ENCODE measurements at regions not wholly inside any gene's neighbourhood (a gene's known extent, or its start where the extent isn't known, plus 50 kb on each side); places are given as distances from the start of the nearest gene placed in this dataset.

GRCh38 chr2:220503431-220503830 lies 876.0 kb downstream of the SLC4A3 start:
- DNase-seq (ENCODE audit: low read depth in 4 of 4, low spot score in 3 of 4): no peak

DNA sequence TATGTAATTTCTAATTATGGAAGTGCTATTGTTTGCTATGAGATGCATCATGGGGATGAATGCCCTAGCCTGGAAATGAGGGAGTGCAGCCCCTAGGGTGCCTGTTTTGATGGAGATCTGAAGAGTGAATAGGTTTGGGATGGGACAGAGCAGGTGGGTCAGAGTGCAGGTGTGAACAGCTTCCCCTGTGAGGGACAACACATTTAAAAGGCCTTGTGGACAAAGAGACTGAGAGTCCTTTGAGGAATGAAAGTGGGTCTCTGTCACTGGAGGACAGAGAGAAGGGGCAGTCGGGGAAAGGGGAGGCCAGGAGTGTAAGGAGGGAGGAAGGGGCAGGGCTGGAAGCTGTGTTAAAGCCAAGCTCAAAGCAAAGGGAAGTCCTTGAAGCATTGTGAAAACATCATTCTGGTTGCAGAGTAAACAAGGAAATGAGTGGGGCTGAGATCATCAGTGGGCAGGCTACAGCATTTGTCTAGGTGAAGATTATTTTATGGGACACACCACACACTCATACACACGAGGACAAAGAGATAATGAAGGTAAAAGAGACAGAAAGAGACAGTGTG lies 877.6 kb downstream of the SLC4A3 start:
- no peak for DNase-seq (ENCODE audit: low read depth in 4 of 4, low spot score in 3 of 4)

GRCh38 chr2:220506466-220506865 lies 879.0 kb downstream of the SLC4A3 start:
- DNase-seq (ENCODE audit: low read depth in 4 of 4, low spot score in 3 of 4): no peak

DNA sequence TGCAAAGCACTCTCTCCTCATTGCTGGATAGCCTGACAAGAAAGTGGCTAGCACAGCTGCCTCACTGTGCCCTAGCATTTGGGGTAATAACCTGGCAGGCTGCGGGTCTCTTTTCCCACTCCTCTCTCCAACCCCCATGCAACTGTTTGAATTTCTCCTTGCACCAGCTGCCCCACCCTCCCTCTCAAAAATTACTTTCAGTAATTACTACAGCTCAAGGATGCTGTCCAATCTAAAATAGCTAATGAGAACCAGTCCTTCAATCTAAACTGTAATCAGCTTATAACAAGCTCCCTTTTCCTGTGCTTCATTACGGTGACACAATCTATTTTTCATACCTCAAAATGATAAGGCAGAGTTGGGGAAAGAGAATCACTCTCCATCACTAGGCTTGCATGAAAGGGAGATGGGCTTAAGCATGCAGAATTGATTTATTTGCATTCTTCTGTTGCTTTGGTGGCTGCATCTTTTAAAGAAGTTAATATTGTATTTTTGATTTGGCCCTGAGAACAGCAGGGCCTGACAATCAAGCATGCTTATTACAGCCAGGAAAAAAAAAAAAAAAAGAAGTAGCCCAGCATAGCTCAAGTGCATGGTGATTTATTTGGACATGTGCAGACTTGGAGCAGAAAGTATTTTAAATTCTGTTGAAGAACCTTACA lies 881.8 kb downstream of the SLC4A3 start:
- no peak for DNase-seq (ENCODE audit: low read depth in 4 of 4, low spot score in 3 of 4)

- no peak for DNase-seq (ENCODE audit: low read depth in 4 of 4, low spot score in 3 of 4)
Observed at GRCh38 chr2:220509966-220510365, 882.5 kb downstream of the SLC4A3 start.

GRCh38 chr2:220510668-220511067 lies 883.2 kb downstream of the SLC4A3 start:
- DNase-seq (ENCODE audit: low read depth in 4 of 4, low spot score in 3 of 4): no peak

- no peak for DNase-seq (ENCODE audit: low read depth in 4 of 4, low spot score in 3 of 4)
Observed at GRCh38 chr2:220512419-220512818, 885.0 kb downstream of the SLC4A3 start.

- DNase-seq (ENCODE audit: low read depth in 4 of 4, low spot score in 3 of 4): no peak
Observed at GRCh38 chr2:220513573-220514288, 886.3 kb downstream of the SLC4A3 start.

- DNase-seq (ENCODE audit: low read depth in 4 of 4, low spot score in 3 of 4): no peak
Observed at GRCh38 chr2:220521551-220521950, 894.1 kb downstream of the SLC4A3 start.

- DNase-seq (ENCODE audit: low read depth in 4 of 4, low spot score in 3 of 4): no peak
Observed at GRCh38 chr2:220528180-220528675, 900.8 kb downstream of the SLC4A3 start.

- DNase-seq (ENCODE audit: low read depth in 4 of 4, low spot score in 3 of 4): no peak
Observed at GRCh38 chr2:220531216-220531615, 903.8 kb downstream of the SLC4A3 start.

GRCh38 chr2:220533485-220533884 lies 906.1 kb downstream of the SLC4A3 start:
- DNase-seq (ENCODE audit: low read depth in 4 of 4, low spot score in 3 of 4): no peak

DNA sequence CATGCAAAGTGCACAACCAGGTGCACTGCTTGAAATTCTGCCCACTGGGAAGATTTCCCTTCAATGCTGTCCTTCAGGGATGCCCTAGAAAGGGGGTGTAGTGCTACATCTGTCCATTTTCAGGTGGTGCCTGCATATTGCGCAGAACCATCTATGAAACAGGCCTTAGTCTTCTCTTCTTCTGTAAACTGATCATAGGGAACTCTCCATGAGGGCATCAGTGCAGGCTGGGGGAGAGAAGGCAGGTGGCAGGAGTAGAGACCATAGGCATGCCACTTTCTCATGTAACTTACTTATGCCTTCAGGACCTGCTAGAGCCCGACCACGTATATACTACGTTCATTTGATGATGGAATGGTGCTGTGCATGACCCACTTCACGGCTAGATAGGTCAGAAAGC lies 912.1 kb downstream of the SLC4A3 start:
- DNase-seq (ENCODE audit: low read depth in 4 of 4, low spot score in 3 of 4): no peak

- no peak for DNase-seq (ENCODE audit: low read depth in 4 of 4, low spot score in 3 of 4)
Observed at GRCh38 chr2:220544049-220544448, 916.6 kb downstream of the SLC4A3 start.

DNA sequence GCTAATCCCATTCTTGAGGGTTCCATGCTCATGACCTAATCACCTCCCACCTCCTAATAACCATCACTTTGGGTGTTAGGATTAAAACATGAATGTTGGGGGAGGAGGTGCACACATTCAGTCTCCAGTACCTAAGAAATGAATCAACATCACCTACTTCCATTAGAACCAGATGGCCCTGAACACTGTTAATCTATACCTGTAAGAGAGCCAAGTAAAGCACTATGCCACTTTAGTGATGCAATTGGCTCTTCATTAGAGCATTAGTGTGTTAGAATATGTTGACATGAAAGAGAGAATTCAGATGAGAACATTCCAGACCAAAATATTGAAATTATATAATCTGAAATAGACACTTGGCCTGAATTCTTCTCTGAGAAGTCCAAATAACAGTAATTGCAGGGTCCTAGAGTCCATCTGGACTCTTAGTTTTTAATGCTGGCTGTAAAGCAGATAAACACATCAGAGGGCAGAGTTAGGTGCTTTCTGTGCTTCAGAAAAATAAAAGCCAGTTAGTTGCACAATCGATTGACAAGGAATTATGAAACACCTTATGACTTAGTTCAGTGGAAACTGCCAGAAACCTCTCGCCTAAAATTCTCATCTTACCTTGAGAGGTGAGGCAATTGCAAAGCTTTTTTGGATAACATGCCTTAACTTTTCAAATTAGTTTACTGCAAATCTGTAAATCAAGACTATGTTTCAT lies 923.7 kb downstream of the SLC4A3 start:
- no peak for DNase-seq (ENCODE audit: low read depth in 4 of 4, low spot score in 3 of 4)

DNA sequence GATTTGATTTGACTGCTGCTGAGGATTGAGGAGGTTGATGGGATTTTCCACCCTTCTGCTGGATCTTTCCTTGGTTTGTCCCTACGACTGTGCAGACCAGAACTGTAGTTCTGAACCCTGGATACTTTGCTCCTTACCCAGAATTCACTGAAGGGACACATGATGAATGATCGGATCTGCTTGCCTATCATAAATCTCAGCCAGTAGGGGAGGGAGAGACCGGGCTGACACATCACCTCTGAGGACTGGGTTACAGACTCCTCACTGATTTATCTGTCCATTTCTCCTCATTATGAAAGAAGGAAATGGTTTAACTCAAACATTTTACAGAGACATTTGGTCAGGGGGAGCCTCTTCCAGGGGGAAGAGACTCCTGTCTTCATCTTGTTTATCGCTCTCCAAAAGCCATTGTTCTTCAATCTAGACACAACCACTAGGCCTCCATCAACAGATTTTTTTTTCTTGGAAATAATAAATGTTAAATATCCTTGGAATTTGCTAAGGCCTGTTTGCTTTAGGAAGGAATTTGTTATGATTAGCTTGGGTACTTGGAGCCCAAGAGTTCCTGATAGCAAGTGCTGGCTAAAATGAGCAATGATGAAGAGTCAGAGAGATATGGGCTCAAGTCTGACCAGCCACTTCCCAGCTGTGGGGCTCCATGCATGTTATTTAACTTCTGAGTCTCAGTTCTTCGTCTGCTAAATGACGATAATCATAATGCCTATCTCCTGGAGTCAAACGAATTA lies 925.5 kb downstream of the SLC4A3 start:
- peak in 2 of 4 donors; percentile 24 to 37 for DNase-seq (ENCODE audit: low read depth in 4 of 4, low spot score in 3 of 4)

DNA sequence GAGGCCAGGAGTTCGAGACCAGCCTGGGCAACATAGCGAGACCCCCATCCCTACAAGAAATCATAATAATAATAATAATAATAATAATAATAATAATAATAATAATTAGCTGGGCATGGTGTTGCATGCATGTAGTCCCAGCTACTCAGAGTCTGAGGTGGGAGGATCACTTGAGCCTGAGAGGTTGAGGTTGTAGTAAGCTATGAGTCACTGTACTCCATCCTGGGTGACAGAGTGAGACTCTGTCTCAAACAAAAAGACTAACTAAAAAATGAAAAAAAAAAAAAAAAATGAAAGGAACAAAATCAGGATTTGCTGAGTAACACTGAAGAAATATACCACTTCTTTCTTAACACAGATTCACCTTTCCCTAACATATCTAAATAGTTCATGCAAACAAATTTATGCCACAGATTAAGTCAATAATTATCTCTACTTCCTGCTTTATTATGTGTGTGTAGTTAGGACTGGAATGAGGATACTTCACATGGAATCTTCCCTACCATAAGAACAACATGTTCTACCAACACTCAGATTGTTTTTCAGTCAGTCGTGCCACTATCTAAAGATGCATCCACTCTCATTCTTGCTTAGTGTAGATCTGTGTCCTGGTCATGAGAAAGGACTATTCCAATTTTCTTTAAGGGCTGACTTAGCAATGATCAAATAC lies 928.7 kb downstream of the SLC4A3 start:
- no peak for DNase-seq (ENCODE audit: low read depth in 4 of 4, low spot score in 3 of 4)

DNA sequence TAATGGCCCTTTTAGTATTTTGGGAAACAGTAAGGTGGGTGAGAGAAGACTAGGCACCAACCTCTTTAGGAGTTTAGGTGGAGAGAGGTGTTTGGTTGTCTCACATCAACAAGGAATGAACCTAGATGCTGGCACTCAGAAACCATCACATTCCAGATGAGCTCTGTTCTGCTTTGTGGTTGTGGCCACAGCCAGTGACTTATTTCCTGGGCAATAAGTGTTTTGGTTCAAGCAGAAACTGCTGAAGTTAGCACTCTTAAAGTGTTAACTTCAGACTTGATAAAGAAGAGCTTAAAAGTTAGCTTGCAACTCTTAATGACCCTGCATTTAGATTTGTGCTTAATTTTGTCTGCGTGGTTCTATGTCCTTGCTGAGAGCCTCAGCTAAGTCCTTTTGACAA lies 929.2 kb downstream of the SLC4A3 start:
- no peak for DNase-seq (ENCODE audit: low read depth in 4 of 4, low spot score in 3 of 4)

GRCh38 chr2:220560192-220560591 lies 932.8 kb downstream of the SLC4A3 start:
- DNase-seq (ENCODE audit: low read depth in 4 of 4, low spot score in 3 of 4): no peak

Data from right renal pelvis (tissue), 4 donors.